ENCODE measurements at regions not wholly inside any gene's neighbourhood (a gene's known extent, or its start where the extent isn't known, plus 50 kb on each side); places are given as distances from the start of the nearest gene placed in this dataset.
A peak's percentile ranks its signal among the peaks of the same experiment; 100 is the strongest.

DNA sequence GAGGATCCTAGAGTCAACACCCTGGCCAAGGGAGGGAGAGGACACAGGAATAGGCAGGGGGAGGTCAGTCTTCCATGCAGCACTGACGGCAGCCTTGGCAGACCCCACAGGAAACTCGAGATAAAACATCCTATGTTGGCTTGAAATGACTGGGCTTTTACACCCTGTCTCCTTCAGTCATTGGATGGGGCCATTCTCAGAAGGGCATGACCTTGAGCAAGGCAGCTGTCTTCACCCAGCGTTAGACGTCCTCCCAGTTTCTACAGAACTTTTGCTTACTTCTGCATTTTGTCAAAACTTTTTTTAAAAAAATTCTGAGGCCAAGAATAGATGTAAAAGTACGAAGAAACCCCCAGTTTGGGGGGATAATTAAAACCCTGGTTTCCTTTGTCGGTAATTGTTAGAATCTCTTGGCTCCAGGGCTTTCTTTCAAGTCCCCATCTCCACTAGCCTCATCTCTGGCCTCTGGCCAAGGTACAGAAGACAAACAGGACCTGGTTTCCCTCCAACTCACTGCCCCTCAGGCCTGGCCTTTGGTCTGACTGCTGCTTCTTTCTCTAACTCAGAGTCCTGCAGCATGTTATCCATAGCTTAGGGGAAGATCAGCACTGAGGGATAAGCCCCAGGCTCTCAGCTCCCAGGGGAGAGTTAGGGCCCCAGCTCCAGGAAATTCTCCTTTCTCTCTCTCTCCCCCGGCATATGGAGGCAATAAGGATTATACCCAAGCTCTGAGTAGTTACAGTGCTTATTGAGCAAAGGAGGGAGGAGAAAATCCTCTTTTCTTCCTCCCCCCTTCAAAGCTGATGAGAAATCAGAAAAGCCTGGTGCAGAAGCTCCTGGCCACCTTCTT lies 51.6 kb upstream of the KCND3 start:
- DNase-seq (ENCODE audit: low read depth in 2 of 3, low spot score in 2 of 3): no peak

DNA sequence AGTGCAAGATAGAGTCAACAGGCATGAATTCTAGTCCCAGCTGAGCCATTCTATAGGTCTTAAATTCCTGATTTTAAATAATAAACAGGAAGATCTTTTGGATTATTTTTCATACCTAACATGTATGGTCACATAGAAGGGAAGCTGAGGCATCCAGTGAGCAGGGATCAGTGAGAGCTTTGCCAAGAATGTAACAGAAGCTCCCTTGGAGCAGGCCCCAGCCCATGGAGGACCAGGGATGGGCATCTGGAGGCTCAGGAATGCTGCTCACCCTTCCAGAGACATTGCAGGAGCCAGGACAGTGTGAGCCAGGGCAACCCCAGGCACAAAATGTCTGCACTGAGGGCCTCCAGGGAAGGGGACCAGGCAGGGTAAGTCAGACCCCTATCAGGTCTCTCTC lies 54.4 kb upstream of the KCND3 start:
- no peak for DNase-seq (ENCODE audit: low read depth in 2 of 3, low spot score in 2 of 3)

DNA sequence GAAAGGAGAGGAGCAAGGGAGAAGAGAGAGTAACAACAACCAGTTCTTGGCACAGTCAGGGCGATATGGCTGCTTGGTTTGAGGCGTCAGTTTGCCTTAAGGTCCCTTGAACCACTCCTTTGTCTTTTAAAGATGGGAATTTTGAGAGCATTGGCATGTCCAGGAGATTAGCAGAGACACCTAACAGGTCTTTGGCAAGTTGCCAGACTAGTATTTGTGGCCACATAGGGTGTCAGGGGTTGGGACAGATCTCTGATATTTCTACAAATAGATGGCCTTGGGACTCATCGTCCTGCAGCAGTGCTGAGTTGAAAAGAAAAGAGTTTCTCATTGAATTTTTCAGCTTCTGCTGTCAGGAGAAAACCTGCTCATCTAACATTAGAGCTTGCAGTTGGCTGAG lies 55.3 kb upstream of the KCND3 start:
- no peak for DNase-seq (ENCODE audit: low read depth in 2 of 3, low spot score in 2 of 3)

DNA sequence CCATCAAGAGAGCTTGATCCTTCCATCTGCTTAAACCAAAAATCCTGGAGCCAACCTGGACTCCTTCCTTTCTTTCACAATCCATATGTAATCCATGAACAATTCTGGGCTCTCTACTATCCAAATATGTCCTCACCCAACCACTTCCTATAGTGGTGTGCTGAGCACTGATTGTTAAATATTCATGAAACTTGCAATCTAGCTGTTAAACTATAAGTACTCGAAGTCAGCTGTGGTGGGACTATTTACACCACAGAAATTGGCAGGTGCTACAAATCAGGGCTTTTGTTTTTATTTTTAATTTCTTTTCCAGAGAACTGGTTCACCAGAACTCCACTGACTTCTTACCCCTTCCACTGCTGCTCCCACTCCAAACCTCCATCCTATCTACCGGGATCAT lies 57.2 kb upstream of the KCND3 start:
- DNase-seq (ENCODE audit: low read depth in 2 of 3, low spot score in 2 of 3): no peak

DNA sequence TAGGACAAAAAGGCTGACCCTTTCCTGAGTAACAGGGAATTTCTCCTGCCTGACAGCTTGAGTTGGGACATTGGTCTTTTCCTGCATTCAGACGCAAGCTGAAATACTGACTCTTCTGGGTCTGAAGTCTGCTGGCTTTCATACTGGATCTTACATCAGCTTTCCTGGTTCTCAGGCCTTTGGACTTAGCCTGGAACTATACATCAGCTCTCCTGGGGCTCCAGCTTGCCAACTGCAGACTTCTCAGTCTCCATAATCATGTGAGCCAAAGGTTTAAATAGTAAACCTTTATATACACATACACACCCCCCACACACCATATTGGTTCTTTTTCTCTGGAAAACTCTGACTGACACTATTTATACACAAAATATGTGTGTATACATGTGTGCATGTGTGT lies 59.0 kb upstream of the KCND3 start:
- no peak for DNase-seq (ENCODE audit: low read depth in 2 of 3, low spot score in 2 of 3)

DNA sequence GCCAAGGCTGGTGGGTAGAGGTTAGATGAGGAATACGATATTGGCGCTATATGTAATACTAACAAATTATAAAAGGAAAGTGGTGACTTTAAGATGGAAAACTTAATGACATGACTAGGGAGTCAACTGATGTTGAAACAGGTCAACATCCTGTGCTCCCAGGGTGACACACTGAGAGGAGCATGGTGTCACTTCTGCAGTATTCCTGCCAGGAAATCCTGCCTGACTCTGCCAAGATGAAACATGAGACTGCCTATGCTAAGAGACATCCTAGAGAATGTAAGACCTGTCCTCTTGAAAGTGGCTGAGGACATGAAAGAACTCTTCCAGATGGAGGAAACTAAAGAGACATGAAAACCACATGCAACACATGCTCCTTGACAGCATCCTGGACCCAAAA lies 65.0 kb upstream of the KCND3 start:
- no peak for DNase-seq (ENCODE audit: low read depth in 2 of 3, low spot score in 2 of 3)

DNA sequence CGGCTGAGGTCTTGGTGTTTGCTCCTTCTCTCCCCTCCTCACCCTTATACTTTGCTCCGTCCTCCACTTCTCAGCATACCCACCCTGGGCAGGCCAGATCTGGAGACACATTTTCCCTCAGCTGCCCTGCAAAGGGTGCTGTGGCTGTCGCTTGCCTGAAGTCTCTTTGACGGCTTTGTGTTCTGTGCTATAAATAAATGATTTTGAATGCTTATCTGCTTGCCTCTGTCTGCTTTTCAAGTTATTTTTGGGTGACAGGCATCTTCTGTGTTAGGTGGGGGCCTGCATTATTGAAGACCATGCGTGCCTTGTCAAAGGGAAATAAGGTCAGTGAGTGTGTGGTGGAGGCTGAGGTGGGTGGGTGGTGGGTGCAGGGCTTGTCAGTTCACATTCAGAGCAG lies 66.9 kb upstream of the KCND3 start:
- DNase-seq (ENCODE audit: low read depth in 2 of 3, low spot score in 2 of 3): no peak

DNA sequence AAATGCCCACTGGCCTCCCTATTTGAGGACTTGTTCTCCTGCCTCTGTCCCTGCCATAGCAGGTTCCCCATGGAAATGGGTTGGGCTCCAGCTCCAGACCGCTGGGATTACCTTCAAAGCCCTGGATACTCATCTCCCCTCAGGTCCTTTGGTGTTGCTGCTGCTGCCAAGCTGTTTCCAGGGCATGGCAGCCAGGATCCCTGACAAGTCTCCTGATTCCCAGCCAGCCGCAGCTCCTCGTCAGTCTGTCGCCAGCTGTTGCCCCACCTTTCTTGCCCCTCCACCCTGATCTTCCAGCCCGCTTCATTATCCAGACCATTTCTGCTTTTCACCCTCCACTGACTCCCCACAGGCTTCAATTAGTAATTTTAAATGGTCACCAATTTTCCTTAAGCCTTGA lies 68.3 kb upstream of the KCND3 start:
- no peak for DNase-seq (ENCODE audit: low read depth in 2 of 3, low spot score in 2 of 3)

DNA sequence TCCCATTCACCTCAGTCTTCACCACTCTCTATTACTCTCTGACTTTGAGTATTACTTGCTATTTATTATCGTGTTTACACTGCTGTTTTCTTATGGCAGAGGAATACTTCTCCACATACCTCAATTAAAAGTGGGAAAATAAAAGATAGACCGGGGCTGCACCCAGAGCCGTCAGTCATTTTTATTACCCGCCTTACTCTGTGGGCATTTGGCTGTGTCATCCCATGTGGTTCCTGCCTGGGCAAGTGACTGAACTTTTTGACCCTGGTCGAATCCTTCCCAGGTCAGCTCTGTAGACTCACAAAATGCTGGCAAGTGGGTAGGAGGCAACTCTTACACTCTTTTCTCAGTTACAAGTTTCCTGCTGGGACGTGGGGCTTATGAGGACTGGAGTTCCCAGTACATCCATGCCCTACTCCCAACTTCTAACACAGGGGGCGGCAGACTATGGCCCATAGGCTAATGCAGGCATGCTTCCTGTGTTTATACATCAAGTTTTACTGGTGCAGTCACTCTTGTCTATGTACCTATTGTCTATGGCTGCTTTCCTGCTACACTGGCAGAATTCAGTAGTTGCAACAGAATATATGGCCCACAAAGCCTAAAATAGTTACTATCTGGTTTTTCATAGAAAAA lies 69.5 kb upstream of the KCND3 start:
- no peak for DNase-seq (ENCODE audit: low read depth in 2 of 3, low spot score in 2 of 3)

DNA sequence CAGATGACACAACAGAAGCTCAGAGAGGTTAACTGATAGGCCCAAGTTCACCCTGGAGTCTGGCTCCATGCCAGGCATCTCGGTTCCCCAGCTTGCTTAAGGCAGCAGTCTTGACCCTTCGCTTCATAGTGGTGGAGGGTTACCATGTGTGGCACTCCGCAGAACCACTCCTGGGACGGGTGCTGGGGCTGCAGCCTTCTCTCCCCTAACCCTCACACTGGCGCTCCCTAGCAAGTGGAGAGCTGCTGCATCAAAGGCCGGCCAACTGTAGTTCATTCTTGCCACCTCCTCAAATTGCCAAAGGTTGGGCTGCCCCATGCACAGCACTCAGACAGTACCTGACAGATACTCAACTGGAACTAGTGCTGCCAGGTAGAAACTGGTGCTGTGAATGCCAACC lies 70.2 kb upstream of the KCND3 start:
- no peak for DNase-seq (ENCODE audit: low read depth in 2 of 3, low spot score in 2 of 3)

DNA sequence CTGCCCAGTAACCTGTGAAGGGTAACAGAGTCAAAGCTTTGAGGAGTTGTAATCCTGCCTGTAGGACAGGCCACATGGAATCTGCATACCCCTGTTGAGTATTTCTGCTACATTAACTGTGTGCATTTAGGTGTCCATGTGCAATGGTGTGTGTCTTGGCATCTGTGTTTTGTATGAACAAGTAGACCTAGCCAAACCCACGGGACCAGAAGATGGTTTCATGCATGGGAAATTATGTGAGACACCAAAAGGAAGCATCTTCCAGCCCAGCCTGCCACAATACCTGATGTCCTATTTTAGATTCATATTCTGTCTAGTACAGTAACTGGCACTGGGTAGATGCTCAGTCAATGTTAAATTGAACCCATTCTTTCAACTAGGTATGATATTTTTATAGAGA lies 70.8 kb upstream of the KCND3 start:
- DNase-seq (ENCODE audit: low read depth in 2 of 3, low spot score in 2 of 3): no peak

DNA sequence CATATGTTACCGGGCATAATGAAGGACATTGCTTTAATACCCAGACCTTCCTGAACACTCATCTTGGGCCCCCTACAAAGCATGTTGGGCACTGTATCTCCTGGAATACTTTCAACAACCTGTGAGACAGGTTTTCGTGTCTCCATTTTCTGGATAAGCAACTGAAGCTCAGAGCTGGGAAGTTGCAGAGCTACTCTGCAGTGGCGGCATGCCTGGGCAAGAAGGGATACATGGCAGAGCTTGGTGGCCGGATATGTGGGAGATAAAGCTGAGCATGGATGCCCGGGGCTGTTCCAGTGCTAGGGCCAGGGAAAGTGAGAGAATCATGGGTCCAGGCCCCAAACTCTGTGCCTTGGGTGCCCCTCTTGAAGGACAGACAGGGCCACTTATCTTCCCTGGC lies 71.6 kb upstream of the KCND3 start:
- DNase-seq (ENCODE audit: low read depth in 2 of 3, low spot score in 2 of 3): no peak

DNA sequence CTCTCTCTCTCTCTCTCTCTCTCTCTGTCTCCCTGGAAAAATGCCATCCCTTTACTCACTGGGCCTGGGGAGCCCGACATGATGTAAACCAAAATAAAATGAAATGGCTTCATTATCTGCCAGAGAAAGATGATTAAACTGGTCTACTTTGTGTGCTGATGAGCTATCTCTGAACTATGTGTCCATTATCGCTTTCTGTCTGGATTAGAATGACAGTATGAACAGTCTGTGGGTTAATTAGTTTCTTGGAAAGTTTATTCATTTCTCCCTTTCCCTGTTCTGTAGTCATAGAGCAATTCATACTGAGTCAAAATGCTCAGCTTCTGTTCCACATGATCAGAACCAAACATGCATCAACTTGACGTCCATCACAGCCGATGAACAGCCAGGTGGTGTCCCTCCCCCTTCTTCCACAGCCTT lies 72.4 kb upstream of the KCND3 start:
- DNase-seq (ENCODE audit: low read depth in 2 of 3, low spot score in 2 of 3): no peak

DNA sequence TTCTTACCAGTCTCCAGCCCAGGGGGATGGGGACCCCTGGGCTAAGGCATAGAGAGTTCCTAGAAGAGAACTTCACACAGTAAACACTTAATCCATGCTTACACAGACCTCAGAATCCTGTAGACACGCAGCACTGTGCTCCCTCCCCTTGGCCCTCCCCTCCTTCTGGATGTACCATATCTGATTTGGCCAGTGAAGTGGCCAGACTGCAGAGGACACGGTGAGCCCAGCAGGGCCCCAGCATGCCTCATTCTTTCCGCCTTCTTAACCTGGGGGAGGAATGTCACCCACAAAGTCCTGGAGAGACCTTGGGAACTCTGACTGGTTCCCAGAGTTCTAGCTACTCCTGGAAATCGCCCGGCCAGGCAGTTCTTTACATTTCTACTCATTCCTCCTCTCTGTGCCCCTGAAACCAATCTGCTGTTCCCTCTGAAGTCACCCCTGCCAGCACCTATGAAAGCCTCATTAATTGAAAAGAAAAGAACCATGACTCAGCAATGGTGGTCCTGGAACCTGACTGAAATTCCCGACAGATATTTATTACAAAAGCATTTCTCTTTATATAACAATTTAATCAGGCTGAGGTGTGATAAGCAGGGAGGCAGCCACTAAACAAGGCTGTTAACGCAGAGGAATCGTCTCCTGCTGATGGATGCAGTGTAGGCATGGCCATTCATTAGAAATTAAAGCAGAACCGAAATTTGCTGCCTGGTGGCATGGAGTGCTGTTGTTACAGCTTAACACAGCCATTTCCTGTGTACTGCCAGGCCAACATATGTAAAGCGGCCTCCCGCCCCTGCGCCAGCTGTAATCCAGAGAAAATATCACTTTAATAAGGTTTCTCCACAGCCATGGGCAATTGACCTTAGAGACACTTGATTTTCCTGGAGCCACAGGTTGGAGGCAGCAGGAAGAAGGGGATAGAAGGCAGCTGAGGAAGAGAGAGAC lies 74.6 kb upstream of the KCND3 start:
- no peak for DNase-seq (ENCODE audit: low read depth in 2 of 3, low spot score in 2 of 3)

DNA sequence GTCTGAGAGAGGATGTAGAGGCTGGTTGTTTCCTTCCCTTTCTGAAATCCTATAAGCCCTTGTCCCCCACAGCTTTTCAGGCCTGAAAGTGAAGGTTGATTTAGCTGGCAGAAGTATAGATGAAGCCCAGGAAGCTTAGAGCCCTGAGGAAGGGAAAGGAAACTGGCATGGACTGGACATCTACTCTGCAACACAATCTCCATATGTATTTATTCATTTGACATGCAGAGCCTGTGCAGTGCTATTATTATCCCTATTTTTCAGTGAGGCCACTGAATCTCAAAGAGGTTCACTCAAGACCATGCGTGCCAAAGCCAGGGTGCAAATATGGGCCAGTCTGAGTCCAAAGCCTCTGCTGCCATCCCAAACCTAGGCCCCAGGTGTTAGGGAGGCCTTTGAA lies 78.5 kb upstream of the KCND3 start:
- DNase-seq (ENCODE audit: low read depth in 2 of 3, low spot score in 2 of 3): no peak

DNA sequence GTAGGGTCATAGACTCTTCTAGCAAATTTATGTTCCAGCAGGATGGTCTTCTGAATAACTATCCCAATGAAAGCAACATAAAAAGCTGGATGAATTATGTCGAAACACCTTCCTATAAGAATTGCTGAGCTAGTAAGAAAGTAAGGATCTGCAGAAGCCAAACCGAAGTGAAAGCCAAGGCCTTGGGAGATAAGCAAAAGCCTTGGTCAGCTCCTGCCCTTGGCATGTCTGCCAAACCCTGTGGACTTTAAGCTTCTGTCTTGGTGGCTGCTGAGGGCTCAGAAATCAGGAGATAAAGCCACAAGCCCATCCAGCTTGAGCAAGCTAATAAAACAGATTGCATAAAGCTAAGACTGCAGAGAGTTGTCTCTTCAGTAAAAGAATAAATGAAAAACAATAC lies 81.2 kb upstream of the KCND3 start:
- DNase-seq (ENCODE audit: low read depth in 2 of 3, low spot score in 2 of 3): no peak

DNA sequence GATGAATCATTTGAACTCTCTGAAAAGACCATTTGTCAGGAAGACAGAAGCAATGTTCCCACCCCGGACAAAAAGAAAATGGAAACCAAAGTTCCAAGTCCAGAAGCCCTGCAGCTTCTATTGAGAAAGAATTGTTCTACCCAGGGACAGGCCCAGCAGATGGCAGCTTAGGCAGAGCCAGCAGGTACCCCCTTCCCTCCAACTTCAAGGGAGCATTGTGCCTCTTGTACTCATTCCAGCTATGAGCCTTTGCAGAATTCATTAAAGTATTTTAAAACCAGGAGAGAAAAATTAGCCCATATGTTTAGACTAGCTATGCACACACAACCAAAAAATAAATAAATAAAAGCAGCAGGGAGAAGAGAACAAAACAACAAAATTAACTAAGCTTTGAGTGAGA lies 85.2 kb upstream of the KCND3 start:
- DNase-seq (ENCODE audit: low read depth in 2 of 3, low spot score in 2 of 3): no peak

DNA sequence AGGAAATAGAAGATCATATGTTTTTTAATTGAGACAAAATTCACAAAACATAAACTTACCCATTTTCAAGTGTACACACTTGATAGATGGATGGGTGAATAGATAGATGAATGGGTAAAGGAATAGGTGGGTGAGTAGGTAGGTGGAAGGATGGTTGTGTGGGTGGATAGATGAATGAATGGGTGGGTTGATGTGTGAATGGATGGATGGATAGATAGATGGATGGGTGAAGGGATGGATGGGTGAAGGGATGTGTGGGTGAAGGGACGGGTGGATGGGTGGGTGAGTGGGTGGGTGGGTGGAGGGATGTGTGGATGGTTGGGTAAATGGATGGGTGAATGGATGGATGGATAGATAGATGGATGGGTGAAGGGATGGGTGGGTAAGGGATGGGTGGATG lies 86.1 kb upstream of the KCND3 start:
- DNase-seq (ENCODE audit: low read depth in 2 of 3, low spot score in 2 of 3): no peak

DNA sequence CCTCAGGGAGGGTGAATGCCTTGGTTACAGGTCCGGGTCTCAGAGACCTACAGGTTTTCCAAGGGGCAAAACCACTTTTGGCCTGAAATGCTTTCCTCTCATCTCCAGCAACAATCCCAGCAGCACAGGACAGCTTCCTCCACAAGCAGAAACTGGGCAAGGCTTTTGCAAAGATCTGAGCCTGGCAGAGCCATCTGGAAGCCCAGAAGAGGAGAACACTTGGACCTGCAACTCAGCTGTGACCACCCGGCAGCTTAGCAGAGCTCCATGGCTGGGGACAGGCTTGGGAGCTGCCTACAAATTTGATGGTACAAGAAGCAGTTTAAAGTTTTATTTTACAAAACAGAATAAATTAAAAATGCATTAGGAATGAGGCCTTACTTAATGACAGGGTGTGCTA lies 90.0 kb upstream of the KCND3 start:
- no peak for DNase-seq (ENCODE audit: low read depth in 2 of 3, low spot score in 2 of 3)

DNA sequence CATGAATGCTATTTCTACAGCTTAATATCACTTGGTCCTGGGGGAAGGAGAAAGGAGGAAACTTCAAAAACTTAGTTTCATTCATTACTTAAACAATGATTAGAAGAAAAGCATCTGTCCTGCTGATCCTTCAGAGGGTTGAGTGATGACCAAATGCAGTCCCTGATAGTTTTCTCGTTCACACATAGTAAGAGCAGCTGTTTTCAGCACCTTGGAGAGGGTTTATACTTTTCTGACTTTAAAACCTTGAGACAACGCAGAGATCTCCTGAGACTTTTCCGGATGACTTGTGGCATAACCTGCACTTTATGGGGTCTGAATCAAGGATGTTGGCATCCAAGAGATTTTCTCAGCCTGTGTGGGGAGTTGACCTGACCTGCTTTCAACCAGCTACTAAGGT lies 94.0 kb upstream of the KCND3 start:
- peak in 1 of 3 donors; percentile 23 for DNase-seq (ENCODE audit: low read depth in 2 of 3, low spot score in 2 of 3)

DNA sequence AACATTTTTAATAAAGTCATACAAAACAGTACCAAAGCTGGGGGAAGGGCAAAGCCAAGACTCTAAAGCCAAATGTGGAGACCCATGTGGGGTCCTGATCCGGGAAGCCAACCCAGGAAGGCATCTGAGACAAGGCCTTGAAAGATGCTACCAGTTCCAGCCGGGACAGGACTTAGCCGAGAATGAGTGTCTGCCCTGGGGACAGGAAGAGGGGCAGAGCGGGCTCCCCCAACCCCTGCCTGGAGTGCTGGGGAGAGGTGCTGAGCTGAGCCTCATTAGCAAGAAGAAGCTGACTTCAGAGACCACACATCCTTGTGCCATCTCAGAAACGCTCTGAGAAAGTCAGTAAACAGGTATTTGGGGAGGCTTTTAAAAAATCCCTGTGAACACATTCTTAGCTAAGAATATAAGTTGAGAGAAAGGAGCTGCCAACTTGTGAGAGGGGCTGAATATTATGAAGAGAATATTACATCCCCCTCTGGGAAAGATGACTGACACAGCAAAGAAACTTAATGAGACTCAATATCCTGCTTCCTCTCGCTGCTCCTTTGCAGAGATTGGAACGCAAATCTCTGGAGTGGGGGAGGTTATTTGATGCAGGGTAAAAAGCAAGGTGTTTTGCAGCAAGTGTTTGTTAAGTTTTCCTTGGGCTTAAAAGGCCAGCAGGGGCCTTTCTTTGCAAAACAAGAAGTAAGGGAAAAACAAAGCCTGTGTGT lies 103.3 kb upstream of the KCND3 start:
- no peak for DNase-seq (ENCODE audit: low read depth in 2 of 3, low spot score in 2 of 3)
